Colonic mucosa (tissue), 4 donors: ENCODE measurements at regions not wholly inside any gene's neighbourhood (a gene's known extent, or its start where the extent isn't known, plus 50 kb on each side); places are given as distances from the start of the nearest gene placed in this dataset.

Experiments
- DNase-seq: peaks from one replicate; pipeline ENCODE4 v3.0.0-alpha.2; 2020
- H3K27ac ChIP-seq: fragments of 200-600 bp; one replicate; pipeline ENCODE4 v1.8.0; 2021
- H3K27me3 ChIP-seq: fragments of 200-600 bp; one replicate; pipeline ENCODE4 v1.8.0; 2021
- H3K36me3 ChIP-seq: fragments of 200-600 bp; one replicate; pipeline ENCODE4 v1.8.0; 2021
- H3K4me1 ChIP-seq: fragments of 200-600 bp; one replicate; pipeline ENCODE4 v1.8.0; 2021; ENCODE audit warnings: mild to moderate bottlenecking
- H3K4me3 ChIP-seq: fragments of 200-600 bp; one replicate; pipeline ENCODE4 v1.8.0; 2021
- H3K9ac ChIP-seq, 2 donors: one replicate each; pipeline ENCODE4 v1.7.0; 2013; ENCODE audit warnings: control low read depth in 2 of 2, low read depth in 2 of 2, low read length in 2 of 2
- H3K9me3 ChIP-seq: fragments of 200-600 bp; one replicate; pipeline ENCODE4 v1.8.0; 2021
- intact Hi-C: fragments of 100-400 bp; cut with DNase I; formaldehyde crosslinking; loops from one replicate; pipeline ENCODE4 v1.14.1; 2022
- TF ChIP-seq, protein P1 (sequence below): fragments of 200-600 bp; IDR thresholded peaks from one replicate; pipeline ENCODE4 v1.8.0; 2022; ENCODE audit warnings: antibody characterized with exemption, mild to moderate bottlenecking
- donor health status: healthy.
- donor health status: DM: no; HTN: no; CAD: no.
- donor health status: DM: no; HTN: no; CAD: no.

DNA sequence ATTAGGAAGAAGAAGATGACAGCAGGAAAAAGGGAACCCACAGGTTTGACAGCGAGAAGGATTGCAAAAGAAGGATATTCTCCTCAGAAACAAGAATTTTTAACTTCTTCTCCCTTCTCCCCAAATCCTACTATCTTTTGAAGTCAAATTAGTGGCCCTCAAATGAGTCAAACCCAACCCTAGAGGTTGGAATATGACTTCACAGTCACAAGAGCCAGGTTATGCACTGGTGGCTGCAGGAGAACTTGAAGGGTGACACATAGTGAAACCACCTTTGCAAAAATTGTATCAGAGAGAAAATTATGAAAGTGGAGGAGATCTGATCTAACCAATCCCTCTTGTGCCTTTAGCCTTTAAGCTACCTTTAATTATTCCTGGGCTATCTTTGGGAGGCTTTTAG, 386.2 kb upstream of the CCDC196 start:
- Histone ChIP-seq H3K27me3 (no peaks in the 10 kb centered on the region), H3K9me3 (no peaks in the 10 kb centered on the region), H3K9ac (no peak overlapping the region), H3K4me1 (no peaks in the 10 kb centered on the region), H3K36me3 (no peaks in the 10 kb centered on the region), H3K27ac (no peak overlapping the region), H3K4me3 (no peak overlapping the region)
- DNase-seq = no peak
- TF ChIP-seq, protein P1, sequence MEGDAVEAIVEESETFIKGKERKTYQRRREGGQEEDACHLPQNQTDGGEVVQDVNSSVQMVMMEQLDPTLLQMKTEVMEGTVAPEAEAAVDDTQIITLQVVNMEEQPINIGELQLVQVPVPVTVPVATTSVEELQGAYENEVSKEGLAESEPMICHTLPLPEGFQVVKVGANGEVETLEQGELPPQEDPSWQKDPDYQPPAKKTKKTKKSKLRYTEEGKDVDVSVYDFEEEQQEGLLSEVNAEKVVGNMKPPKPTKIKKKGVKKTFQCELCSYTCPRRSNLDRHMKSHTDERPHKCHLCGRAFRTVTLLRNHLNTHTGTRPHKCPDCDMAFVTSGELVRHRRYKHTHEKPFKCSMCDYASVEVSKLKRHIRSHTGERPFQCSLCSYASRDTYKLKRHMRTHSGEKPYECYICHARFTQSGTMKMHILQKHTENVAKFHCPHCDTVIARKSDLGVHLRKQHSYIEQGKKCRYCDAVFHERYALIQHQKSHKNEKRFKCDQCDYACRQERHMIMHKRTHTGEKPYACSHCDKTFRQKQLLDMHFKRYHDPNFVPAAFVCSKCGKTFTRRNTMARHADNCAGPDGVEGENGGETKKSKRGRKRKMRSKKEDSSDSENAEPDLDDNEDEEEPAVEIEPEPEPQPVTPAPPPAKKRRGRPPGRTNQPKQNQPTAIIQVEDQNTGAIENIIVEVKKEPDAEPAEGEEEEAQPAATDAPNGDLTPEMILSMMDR = no peak
- intact Hi-C loops = no loop called here

DNA sequence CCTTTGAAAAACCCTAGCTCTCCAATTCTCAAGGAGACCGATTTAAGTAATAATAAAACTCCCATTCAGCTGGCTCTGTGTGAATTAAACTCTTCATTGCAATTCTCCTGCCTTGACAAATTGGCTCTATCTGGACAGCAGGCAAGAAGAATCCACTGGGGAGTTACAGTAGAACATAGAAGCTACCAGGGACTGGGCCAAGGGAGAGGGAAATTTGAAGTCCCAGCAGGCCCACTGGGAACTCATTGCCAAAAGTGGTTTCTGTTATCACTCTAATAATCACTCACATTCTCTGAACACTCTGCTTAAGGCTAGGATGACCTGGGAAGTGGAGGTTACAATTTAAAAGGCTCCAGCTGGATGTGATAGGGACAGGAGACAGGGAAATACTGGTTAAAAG, 384.5 kb upstream of the CCDC196 start:
- H3K9me3 ChIP-seq = no peaks in the 10 kb centered on the region
- no peaks in the 10 kb centered on the region for H3K36me3 ChIP-seq
- H3K4me3 ChIP-seq = no peak overlapping the region
- TF ChIP-seq, protein P1 = no peak
- no peak overlapping the region for H3K27ac ChIP-seq
- no peak overlapping the region for H3K9ac ChIP-seq
- H3K4me1 ChIP-seq = no peaks in the 10 kb centered on the region
- no peak for DNase-seq
- intact Hi-C loops = no loop called here
- H3K27me3 ChIP-seq = no peaks in the 10 kb centered on the region

DNA sequence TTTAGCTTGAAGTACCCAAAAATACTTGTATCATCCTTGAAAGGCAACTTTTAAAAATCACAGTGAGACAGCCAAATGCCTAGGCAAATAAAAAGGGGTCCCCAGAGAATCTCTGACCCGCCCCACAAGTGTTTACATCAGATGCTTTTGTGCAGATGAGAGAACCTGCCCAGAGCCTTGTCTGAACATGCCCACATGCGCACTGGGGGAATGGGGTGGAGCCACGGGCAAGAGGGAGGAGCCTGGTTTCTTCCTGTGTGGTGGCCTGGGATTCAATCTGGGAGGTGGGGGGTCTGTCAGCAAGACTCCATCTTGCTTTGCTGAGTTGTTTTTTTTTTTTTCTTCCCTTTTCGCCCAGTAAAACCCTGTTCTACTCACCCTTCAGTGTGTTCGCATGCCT, 381.7 kb upstream of the CCDC196 start:
- Histone ChIP-seq H3K4me3 (no peak overlapping the region), H3K9ac (no peak overlapping the region), H3K27me3 (no peaks in the 10 kb centered on the region), H3K27ac (no peak overlapping the region), H3K9me3 (no peaks in the 10 kb centered on the region), H3K36me3 (no peaks in the 10 kb centered on the region), H3K4me1 (no peaks in the 10 kb centered on the region)
- TF ChIP-seq, protein P1 = no peak
- DNase-seq = no peak
- intact Hi-C loops = no loop called here

DNA sequence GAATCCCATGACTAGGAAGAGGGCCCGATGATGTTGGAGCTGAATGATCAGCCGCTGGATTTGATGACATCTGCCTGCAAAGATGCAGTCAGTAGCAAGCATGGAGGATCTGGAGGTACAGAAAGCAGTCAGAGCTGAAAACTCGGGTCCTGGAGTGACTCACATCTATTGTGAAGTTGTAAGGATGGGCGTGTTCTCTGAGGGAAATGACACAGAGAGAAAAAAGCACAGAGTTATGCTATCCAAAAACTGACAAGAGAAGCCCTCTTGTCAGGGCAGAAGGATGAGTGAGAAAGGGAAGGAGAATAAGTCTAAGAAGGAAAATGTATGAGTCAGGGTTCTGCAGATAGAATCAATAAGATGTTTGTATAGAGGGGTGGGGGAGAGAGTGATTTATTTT, 380.4 kb upstream of the CCDC196 start:
- H3K9ac ChIP-seq = no peak overlapping the region
- H3K36me3 ChIP-seq = no peaks in the 10 kb centered on the region
- intact Hi-C loops = no loop called here
- TF ChIP-seq, protein P1 = no peak
- H3K4me3 ChIP-seq = no peak overlapping the region
- no peaks in the 10 kb centered on the region for H3K9me3 ChIP-seq
- H3K27me3 ChIP-seq = no peaks in the 10 kb centered on the region
- H3K27ac ChIP-seq = no peak overlapping the region
- no peak for DNase-seq
- H3K4me1 ChIP-seq = no peaks in the 10 kb centered on the region

DNA sequence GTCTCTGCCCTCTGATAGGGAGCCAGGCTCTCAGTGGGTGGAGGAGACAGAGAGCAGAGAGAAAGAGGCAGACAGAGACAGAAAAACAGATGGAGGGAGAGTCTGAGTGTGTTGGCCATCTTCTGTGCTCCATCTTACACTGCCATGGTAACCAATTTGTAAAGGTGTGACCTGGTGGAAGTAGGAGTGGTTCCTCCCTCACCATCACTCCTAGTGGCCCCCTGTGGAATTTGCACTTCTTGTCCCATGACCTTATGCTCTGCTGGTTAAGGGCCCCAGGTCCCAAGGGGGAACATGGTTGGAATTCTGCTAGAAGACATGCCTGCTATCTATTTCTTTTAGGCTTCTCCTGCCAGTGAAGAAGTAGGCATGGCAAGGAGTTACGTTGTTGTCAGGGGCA, 376.7 kb upstream of the CCDC196 start:
- H3K4me3 ChIP-seq = no peak overlapping the region
- no peaks in the 10 kb centered on the region for H3K27me3 ChIP-seq
- DNase-seq = no peak
- TF ChIP-seq, protein P1 = no peak
- H3K4me1 ChIP-seq = no peaks in the 10 kb centered on the region
- H3K9ac ChIP-seq = no peak overlapping the region
- no peaks in the 10 kb centered on the region for H3K36me3 ChIP-seq
- no peak overlapping the region for H3K27ac ChIP-seq
- H3K9me3 ChIP-seq = no peaks in the 10 kb centered on the region
- intact Hi-C loops = no loop called here

DNA sequence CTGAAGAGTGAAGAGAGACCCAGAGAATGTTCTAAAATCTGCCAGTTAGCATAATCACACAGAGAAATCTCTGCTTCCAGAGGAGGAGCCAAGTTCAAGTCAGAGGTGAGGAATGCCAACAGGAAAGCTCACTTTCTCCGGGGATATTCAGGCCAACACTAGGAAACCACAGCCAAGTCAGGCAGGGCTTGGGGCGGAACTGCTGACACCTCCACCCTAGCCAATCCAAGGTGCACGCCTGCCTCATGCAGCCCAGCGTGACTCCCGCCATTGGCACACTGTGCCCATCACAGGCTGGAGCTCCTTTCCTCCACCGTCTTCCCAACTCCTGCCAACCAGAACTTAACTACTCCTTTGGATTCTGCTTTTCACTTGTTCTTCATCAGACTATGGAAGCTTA, 374.3 kb upstream of the CCDC196 start:
- Histone ChIP-seq H3K4me3 (no peak overlapping the region), H3K9ac (no peak overlapping the region), H3K27me3 (no peaks in the 10 kb centered on the region), H3K9me3 (no peaks in the 10 kb centered on the region), H3K4me1 (no peaks in the 10 kb centered on the region), H3K36me3 (no peaks in the 10 kb centered on the region), H3K27ac (no peak overlapping the region)
- DNase-seq = no peak
- intact Hi-C loops = no loop called here
- TF ChIP-seq, protein P1 = no peak
